GM19023 (cell line): ENCODE measurements at regions not wholly inside any gene's neighbourhood (a gene's known extent, or its start where the extent isn't known, plus 50 kb on each side); places are given as distances from the start of the nearest gene placed in this dataset.
A peak's percentile ranks its signal among the peaks of the same experiment; 100 is the strongest.

Experiments used
- ATAC-seq: cut with Tn5 transposase; IDR thresholded peaks from one replicate; pipeline ENCODE4 v1.9.1; 2021; ENCODE audit warnings: mild to moderate bottlenecking, moderate library complexity; ENCODE audit not compliant: unreplicated experiment

- peak; percentile 81 for ATAC-seq
These were observed 1494.7 kb upstream of the TMEM132C start for GRCh38 chr12:126772171-126772864.

GRCh38 chr12:126773012-126773411 lies 1494.0 kb upstream of the TMEM132C start:
- no peak for ATAC-seq

- ATAC-seq: no peak
These were observed 1493.5 kb upstream of the TMEM132C start for GRCh38 chr12:126773491-126773890.

GRCh38 chr12:126776026-126776655 lies 1490.8 kb upstream of the TMEM132C start:
- no peak for ATAC-seq

GRCh38 chr12:126780343-126780742 lies 1486.6 kb upstream of the TMEM132C start:
- no peak for ATAC-seq

- ATAC-seq: no peak
These were observed 1485.4 kb upstream of the TMEM132C start for GRCh38 chr12:126781593-126781992.

- no peak for ATAC-seq
These were observed 1484.9 kb upstream of the TMEM132C start for GRCh38 chr12:126782083-126782482.

- no peak for ATAC-seq
These were observed 1482.5 kb upstream of the TMEM132C start for GRCh38 chr12:126784328-126784921.

- ATAC-seq: no peak
These were observed 1477.0 kb upstream of the TMEM132C start for GRCh38 chr12:126789963-126790362.

- no peak for ATAC-seq
These were observed 1475.8 kb upstream of the TMEM132C start for GRCh38 chr12:126791122-126791521.

GRCh38 chr12:126792411-126792810 lies 1474.6 kb upstream of the TMEM132C start:
- ATAC-seq: no peak

GRCh38 chr12:126797525-126797924 lies 1469.4 kb upstream of the TMEM132C start:
- no peak for ATAC-seq

GRCh38 chr12:126798449-126798848 lies 1468.5 kb upstream of the TMEM132C start:
- ATAC-seq: no peak

GRCh38 chr12:126807312-126807865 lies 1459.6 kb upstream of the TMEM132C start:
- no peak for ATAC-seq

- no peak for ATAC-seq
These were observed 1455.6 kb upstream of the TMEM132C start for GRCh38 chr12:126811391-126811790.

- no peak for ATAC-seq
These were observed 1447.4 kb upstream of the TMEM132C start for GRCh38 chr12:126819554-126819953.

GRCh38 chr12:126830778-126831680 lies 1435.9 kb upstream of the TMEM132C start:
- no peak for ATAC-seq

- ATAC-seq: no peak
These were observed 1429.3 kb upstream of the TMEM132C start for GRCh38 chr12:126837697-126838096.

- ATAC-seq: no peak
These were observed 1422.9 kb upstream of the TMEM132C start for GRCh38 chr12:126843915-126844669.

- no peak for ATAC-seq
These were observed 1419.9 kb upstream of the TMEM132C start for GRCh38 chr12:126847005-126847629.
